WTC11 (cell line): ENCODE measurements at regions not wholly inside any gene's neighbourhood (a gene's known extent, or its start where the extent isn't known, plus 50 kb on each side); places are given as distances from the start of the nearest gene placed in this dataset.

Experiments used
- CREB1 ChIP-seq: sonication (generic); formaldehyde crosslinking; IDR thresholded peaks from 2 replicates; pipeline ENCODE4 v1.8.0; 2023; ENCODE audit warnings: mild to moderate bottlenecking, missing genetic modification reagents
- ESRRA ChIP-seq: sonication (generic); formaldehyde crosslinking; IDR thresholded peaks from 2 replicates; pipeline ENCODE4 v1.8.1; 2022; ENCODE audit warnings: mild to moderate bottlenecking, missing genetic modification reagents, borderline replicate concordance
- GTF2I ChIP-seq: fragments of 250-450 bp; sonication (Bioruptor Pico); conservative IDR thresholded peaks from 2 replicates; pipeline ENCODE4 v1.4.0; 2021; ENCODE audit warnings: mild to moderate bottlenecking
- SP1 ChIP-seq: sonication (generic); formaldehyde crosslinking; conservative IDR thresholded peaks from 2 replicates; pipeline ENCODE4 v1.8.1; 2022; ENCODE audit warnings: missing genetic modification reagents
- ZNF416 ChIP-seq: fragments of 250-450 bp; sonication (Bioruptor Pico); IDR thresholded peaks from 2 replicates; pipeline ENCODE4 v1.9.0; 2021; ENCODE audit warnings: mild to moderate bottlenecking, inconsistent platforms
- TF ChIP-seq, protein P1 (sequence below): sonication (generic); formaldehyde crosslinking; IDR thresholded peaks from 2 replicates; pipeline ENCODE4 v1.8.0; 2022; ENCODE audit warnings: mild to moderate bottlenecking, missing genetic modification reagents
- TF ChIP-seq, protein P2 (sequence below): fragments of 200-600 bp; IDR thresholded peaks from 2 replicates; pipeline ENCODE4 v1.8.0; 2022; ENCODE audit warnings: antibody characterized with exemption
- TF ChIP-seq, protein P3 (sequence below): sonication (generic); formaldehyde crosslinking; IDR thresholded peaks from 2 replicates; pipeline ENCODE4 v1.8.1; 2022; ENCODE audit warnings: low read depth, missing genetic modification reagents, borderline replicate concordance
- TF ChIP-seq, protein P4 (sequence below): sonication (generic); formaldehyde crosslinking; IDR thresholded peaks from 2 replicates; pipeline ENCODE4 v1.8.1; 2022; ENCODE audit warnings: mild to moderate bottlenecking, missing genetic modification reagents, moderate library complexity, borderline replicate concordance
- TF ChIP-seq, protein P5 (sequence below): sonication (generic); formaldehyde crosslinking; IDR thresholded peaks from 2 replicates; pipeline ENCODE4 v1.8.0; 2022; ENCODE audit warnings: missing genetic modification reagents

DNA sequence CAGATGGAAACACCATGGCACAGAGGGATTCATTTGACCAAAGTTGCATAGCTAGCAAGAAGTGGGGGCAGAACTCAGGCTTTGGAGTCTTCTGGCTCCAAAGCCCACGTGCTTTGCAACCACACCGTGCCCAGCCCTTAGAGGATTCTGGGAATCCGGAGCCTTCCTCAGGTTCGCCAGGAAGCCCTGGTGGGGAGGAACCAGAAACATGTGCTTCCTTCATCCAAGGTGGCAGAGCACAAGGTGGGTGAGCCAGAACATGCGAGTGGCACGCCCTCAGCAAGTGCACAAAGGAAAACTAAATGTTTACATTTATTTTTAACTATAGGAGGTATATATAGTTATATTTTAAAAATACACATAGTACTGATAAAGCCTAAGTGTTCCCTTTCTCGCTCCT lies 151.9 kb upstream of the NECTIN1 start:
- TF ChIP-seq, protein P1, sequence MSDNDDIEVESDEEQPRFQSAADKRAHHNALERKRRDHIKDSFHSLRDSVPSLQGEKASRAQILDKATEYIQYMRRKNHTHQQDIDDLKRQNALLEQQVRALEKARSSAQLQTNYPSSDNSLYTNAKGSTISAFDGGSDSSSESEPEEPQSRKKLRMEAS (CRISPR knock-in tag), result no peak
- TF ChIP-seq CREB1 (CRISPR knock-in tag), result no peak
- TF ChIP-seq, protein P2, sequence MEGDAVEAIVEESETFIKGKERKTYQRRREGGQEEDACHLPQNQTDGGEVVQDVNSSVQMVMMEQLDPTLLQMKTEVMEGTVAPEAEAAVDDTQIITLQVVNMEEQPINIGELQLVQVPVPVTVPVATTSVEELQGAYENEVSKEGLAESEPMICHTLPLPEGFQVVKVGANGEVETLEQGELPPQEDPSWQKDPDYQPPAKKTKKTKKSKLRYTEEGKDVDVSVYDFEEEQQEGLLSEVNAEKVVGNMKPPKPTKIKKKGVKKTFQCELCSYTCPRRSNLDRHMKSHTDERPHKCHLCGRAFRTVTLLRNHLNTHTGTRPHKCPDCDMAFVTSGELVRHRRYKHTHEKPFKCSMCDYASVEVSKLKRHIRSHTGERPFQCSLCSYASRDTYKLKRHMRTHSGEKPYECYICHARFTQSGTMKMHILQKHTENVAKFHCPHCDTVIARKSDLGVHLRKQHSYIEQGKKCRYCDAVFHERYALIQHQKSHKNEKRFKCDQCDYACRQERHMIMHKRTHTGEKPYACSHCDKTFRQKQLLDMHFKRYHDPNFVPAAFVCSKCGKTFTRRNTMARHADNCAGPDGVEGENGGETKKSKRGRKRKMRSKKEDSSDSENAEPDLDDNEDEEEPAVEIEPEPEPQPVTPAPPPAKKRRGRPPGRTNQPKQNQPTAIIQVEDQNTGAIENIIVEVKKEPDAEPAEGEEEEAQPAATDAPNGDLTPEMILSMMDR, result no peak
- no peak for TF ChIP-seq ZNF416 (CRISPR knock-in tag)
- TF ChIP-seq, protein P3, sequence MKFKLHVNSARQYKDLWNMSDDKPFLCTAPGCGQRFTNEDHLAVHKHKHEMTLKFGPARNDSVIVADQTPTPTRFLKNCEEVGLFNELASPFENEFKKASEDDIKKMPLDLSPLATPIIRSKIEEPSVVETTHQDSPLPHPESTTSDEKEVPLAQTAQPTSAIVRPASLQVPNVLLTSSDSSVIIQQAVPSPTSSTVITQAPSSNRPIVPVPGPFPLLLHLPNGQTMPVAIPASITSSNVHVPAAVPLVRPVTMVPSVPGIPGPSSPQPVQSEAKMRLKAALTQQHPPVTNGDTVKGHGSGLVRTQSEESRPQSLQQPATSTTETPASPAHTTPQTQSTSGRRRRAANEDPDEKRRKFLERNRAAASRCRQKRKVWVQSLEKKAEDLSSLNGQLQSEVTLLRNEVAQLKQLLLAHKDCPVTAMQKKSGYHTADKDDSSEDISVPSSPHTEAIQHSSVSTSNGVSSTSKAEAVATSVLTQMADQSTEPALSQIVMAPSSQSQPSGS (CRISPR knock-in tag), result no peak
- no peak for TF ChIP-seq GTF2I (CRISPR knock-in tag)
- no peak for TF ChIP-seq SP1 (CRISPR knock-in tag)
- TF ChIP-seq, protein P4, sequence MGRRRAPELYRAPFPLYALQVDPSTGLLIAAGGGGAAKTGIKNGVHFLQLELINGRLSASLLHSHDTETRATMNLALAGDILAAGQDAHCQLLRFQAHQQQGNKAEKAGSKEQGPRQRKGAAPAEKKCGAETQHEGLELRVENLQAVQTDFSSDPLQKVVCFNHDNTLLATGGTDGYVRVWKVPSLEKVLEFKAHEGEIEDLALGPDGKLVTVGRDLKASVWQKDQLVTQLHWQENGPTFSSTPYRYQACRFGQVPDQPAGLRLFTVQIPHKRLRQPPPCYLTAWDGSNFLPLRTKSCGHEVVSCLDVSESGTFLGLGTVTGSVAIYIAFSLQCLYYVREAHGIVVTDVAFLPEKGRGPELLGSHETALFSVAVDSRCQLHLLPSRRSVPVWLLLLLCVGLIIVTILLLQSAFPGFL (CRISPR knock-in tag), result no peak
- TF ChIP-seq, protein P5, sequence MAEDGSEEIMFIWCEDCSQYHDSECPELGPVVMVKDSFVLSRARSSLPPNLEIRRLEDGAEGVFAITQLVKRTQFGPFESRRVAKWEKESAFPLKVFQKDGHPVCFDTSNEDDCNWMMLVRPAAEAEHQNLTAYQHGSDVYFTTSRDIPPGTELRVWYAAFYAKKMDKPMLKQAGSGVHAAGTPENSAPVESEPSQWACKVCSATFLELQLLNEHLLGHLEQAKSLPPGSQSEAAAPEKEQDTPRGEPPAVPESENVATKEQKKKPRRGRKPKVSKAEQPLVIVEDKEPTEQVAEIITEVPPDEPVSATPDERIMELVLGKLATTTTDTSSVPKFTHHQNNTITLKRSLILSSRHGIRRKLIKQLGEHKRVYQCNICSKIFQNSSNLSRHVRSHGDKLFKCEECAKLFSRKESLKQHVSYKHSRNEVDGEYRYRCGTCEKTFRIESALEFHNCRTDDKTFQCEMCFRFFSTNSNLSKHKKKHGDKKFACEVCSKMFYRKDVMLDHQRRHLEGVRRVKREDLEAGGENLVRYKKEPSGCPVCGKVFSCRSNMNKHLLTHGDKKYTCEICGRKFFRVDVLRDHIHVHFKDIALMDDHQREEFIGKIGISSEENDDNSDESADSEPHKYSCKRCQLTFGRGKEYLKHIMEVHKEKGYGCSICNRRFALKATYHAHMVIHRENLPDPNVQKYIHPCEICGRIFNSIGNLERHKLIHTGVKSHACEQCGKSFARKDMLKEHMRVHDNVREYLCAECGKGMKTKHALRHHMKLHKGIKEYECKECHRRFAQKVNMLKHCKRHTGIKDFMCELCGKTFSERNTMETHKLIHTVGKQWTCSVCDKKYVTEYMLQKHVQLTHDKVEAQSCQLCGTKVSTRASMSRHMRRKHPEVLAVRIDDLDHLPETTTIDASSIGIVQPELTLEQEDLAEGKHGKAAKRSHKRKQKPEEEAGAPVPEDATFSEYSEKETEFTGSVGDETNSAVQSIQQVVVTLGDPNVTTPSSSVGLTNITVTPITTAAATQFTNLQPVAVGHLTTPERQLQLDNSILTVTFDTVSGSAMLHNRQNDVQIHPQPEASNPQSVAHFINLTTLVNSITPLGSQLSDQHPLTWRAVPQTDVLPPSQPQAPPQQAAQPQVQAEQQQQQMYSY (CRISPR knock-in tag), result no peak
- TF ChIP-seq ESRRA (CRISPR knock-in tag), result no peak
